Osteocyte (in vitro differentiated cells): ENCODE measurements at regions not wholly inside any gene's neighbourhood (a gene's known extent, or its start where the extent isn't known, plus 50 kb on each side); places are given as distances from the start of the nearest gene placed in this dataset.
"Not testable (repeated sequence)": the region's sequence is repeated elsewhere in the genome, so short reads cannot be mapped to it uniquely, and the experiment has no call there.

Experiments
- DNase-seq: peaks from one replicate; pipeline ENCODE4 v3.0.0; 2021; ENCODE audit warnings: mixed read lengths; ENCODE audit not compliant: unreplicated experiment; ENCODE audit errors: extremely low spot score
- H3K27ac Mint-ChIP-seq: one replicate; pipeline ENCODE4 v1.8.0; 2021; ENCODE audit warnings: mild to moderate bottlenecking, mixed read lengths; ENCODE audit not compliant: unreplicated experiment
- H3K27me3 Mint-ChIP-seq: one replicate; pipeline ENCODE4 v1.8.0; 2021; ENCODE audit warnings: mixed read lengths; ENCODE audit not compliant: unreplicated experiment
- H3K36me3 Mint-ChIP-seq: one replicate; pipeline ENCODE4 v1.8.0; 2021; ENCODE audit warnings: mixed read lengths; ENCODE audit not compliant: unreplicated experiment
- H3K4me1 Mint-ChIP-seq: one replicate; pipeline ENCODE4 v1.8.0; 2021; ENCODE audit warnings: mixed read lengths; ENCODE audit not compliant: unreplicated experiment
- H3K4me3 Mint-ChIP-seq: one replicate; pipeline ENCODE4 v1.8.0; 2021; ENCODE audit warnings: mild to moderate bottlenecking, moderate library complexity, mixed read lengths; ENCODE audit not compliant: unreplicated experiment
- H3K9me3 Mint-ChIP-seq: one replicate; pipeline ENCODE4 v1.8.0; 2021; ENCODE audit warnings: mixed read lengths; ENCODE audit not compliant: unreplicated experiment
- CTCF ChIP-seq: fragments of 200-600 bp; sonication (generic); IDR thresholded peaks from 2 replicates; pipeline ENCODE4 v1.5.0; 2021; ENCODE audit warnings: antibody characterized with exemption, mild to moderate bottlenecking, moderate library complexity

- H3K4me3 Mint-ChIP-seq: no peak overlapping the region
- peaks cover 32% of the 10 kb centered on the region for H3K27me3 Mint-ChIP-seq
- DNase-seq: no peak
- H3K36me3 Mint-ChIP-seq: no peaks in the 10 kb centered on the region
- TF ChIP-seq CTCF: no peak
- H3K27ac Mint-ChIP-seq: no peak overlapping the region
- no peaks in the 10 kb centered on the region for H3K9me3 Mint-ChIP-seq
- no peaks in the 10 kb centered on the region for H3K4me1 Mint-ChIP-seq
These were observed 72.0 kb upstream of the SMARCAD1 start for GRCh38 chr4:94135701-94136100.

GRCh38 chr4:94139931-94140612 lies 67.6 kb upstream of the SMARCAD1 start:
- TF ChIP-seq CTCF: no peak
- Mint-ChIP-seq H3K9me3 (no peaks in the 10 kb centered on the region), H3K27ac (no peak overlapping the region), H3K4me1 (no peaks in the 10 kb centered on the region), H3K36me3 (no peaks in the 10 kb centered on the region), H3K27me3 (peaks cover 64% of the 10 kb centered on the region), H3K4me3 (no peak overlapping the region)
- DNase-seq: no peak

- Mint-ChIP-seq H3K36me3 (no peaks in the 10 kb centered on the region), H3K4me1 (no peaks in the 10 kb centered on the region), H3K27me3 (peaks cover 70% of the 10 kb centered on the region), H3K9me3 (no peaks in the 10 kb centered on the region), H3K4me3 (no peak overlapping the region), H3K27ac (no peak overlapping the region)
- no peak for TF ChIP-seq CTCF
- DNase-seq: no peak
These were observed 66.7 kb upstream of the SMARCAD1 start for GRCh38 chr4:94141001-94141400.

- H3K27me3 Mint-ChIP-seq: peaks cover 56% of the 10 kb centered on the region
- not testable (repeated sequence) for DNase-seq, H3K27ac Mint-ChIP-seq, H3K36me3 Mint-ChIP-seq, H3K4me1 Mint-ChIP-seq, H3K4me3 Mint-ChIP-seq, H3K9me3 Mint-ChIP-seq
These were observed 59.6 kb upstream of the SMARCAD1 start for GRCh38 chr4:94148052-94148451.

- Mint-ChIP-seq H3K36me3 (no peaks in the 10 kb centered on the region), H3K4me1 (no peaks in the 10 kb centered on the region), H3K27me3 (peaks cover 19% of the 10 kb centered on the region), H3K27ac (no peak overlapping the region), H3K4me3 (no peak overlapping the region), H3K9me3 (no peaks in the 10 kb centered on the region)
- no peak for DNase-seq
- TF ChIP-seq CTCF: no peak
These were observed 55.2 kb upstream of the SMARCAD1 start for GRCh38 chr4:94152466-94152865.

GRCh38 chr4:94155404-94155803 lies 52.3 kb upstream of the SMARCAD1 start:
- H3K36me3 Mint-ChIP-seq, H3K27ac Mint-ChIP-seq, DNase-seq, H3K4me1 Mint-ChIP-seq, H3K9me3 Mint-ChIP-seq, H3K4me3 Mint-ChIP-seq: not testable (repeated sequence)
- H3K27me3 Mint-ChIP-seq: peaks cover 12% of the 10 kb centered on the region
